Peyer's patch (tissue), 4 donors: ENCODE measurements at regions not wholly inside any gene's neighbourhood (a gene's known extent, or its start where the extent isn't known, plus 50 kb on each side); places are given as distances from the start of the nearest gene placed in this dataset.

ENCODE experiments used
- POLR2A ChIP-seq, 2 donors: fragments of 450-650 bp; IDR thresholded peaks; one replicate each; pipeline ENCODE4 v1.5.1; 2017; ENCODE audit warnings: antibody characterized with exemption in 2 of 2, mild to moderate bottlenecking in 2 of 2, moderate library complexity in 2 of 2
- TF ChIP-seq, protein P1 (sequence below), 6 experiments: fragments of 450-650 bp in 4 of 6; fragments of 200-600 bp in 2 of 6; sonication (generic) in 1 of 6; IDR thresholded peaks; one replicate each; pipeline ENCODE4 v1.5.1; 2017 to 2019; ENCODE audit warnings: antibody characterized with exemption in 6 of 6, mild to moderate bottlenecking in 3 of 6, moderate library complexity in 1 of 6

DNA sequence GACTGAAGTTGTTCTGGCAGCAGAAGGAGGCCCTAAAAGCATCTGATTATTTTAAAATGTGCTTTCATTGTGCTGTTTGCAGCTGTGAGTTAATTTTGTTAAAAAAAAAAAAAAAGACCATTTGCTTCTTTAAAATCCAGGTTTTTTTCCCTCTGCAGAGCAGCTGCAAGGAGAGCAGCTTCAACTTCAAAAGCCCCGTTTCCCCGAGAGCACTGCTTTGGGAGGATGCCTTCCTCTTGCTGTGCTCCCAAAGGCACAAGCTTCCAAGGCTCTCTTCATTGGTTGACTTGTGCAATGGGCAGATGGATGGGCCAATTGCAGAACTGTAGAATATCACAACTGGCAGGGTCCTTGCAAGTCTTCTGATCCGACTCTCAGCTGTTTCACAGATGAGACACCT lies 459.2 kb upstream of the PKN2 start:
- no peak for TF ChIP-seq POLR2A (IDR thresholded peaks at IDR 0.05)
- TF ChIP-seq, protein P1, sequence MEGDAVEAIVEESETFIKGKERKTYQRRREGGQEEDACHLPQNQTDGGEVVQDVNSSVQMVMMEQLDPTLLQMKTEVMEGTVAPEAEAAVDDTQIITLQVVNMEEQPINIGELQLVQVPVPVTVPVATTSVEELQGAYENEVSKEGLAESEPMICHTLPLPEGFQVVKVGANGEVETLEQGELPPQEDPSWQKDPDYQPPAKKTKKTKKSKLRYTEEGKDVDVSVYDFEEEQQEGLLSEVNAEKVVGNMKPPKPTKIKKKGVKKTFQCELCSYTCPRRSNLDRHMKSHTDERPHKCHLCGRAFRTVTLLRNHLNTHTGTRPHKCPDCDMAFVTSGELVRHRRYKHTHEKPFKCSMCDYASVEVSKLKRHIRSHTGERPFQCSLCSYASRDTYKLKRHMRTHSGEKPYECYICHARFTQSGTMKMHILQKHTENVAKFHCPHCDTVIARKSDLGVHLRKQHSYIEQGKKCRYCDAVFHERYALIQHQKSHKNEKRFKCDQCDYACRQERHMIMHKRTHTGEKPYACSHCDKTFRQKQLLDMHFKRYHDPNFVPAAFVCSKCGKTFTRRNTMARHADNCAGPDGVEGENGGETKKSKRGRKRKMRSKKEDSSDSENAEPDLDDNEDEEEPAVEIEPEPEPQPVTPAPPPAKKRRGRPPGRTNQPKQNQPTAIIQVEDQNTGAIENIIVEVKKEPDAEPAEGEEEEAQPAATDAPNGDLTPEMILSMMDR (IDR thresholded peaks at IDR 0.05): no peak
